WTC11 (cell line): ENCODE measurements at regions not wholly inside any gene's neighbourhood (a gene's known extent, or its start where the extent isn't known, plus 50 kb on each side); places are given as distances from the start of the nearest gene placed in this dataset.

ENCODE experiments used
- ATAC-seq: fragments of 200-7000 bp; cut with Tn5 transposase; 2 replicates; pipeline ENCODE4 v1.10.0; 2021; ENCODE audit warnings: mild to moderate bottlenecking, moderate library complexity
- CTCF ChIA-PET: fragments of 300-600 bp; sonication (Branson Sonifier 250); formaldehyde crosslinking; loops from one replicate; lab custom pipeline; 2021; ENCODE audit warnings: antibody characterized with exemption; lab: Charles Lee
- POLR2A ChIA-PET: fragments of 350-600 bp; sonication (Branson Sonifier 250); formaldehyde crosslinking; loops from one replicate; lab custom pipeline; 2021; ENCODE audit warnings: antibody characterized with exemption; lab: Charles Lee
- DNase-seq: peaks from one replicate; pipeline ENCODE4 v3.0.0; 2021; ENCODE audit warnings: low spot score
- H3K27ac Mint-ChIP-seq: 2 replicates; pipeline ENCODE4 v1.8.0; 2021; ENCODE audit warnings: mixed read lengths
- H3K27me3 Mint-ChIP-seq: 2 replicates; pipeline ENCODE4 v1.8.0; 2021; ENCODE audit warnings: low read depth, mild to moderate bottlenecking, moderate library complexity, mixed read lengths
- H3K36me3 Mint-ChIP-seq: 2 replicates; pipeline ENCODE4 v1.8.0; 2021; ENCODE audit warnings: mixed read lengths
- H3K4me1 Mint-ChIP-seq: 2 replicates; pipeline ENCODE4 v1.8.0; 2022; ENCODE audit warnings: mixed read lengths
- H3K4me3 Mint-ChIP-seq: 2 replicates; pipeline ENCODE4 v1.8.0; 2021; ENCODE audit warnings: mild to moderate bottlenecking, moderate library complexity, mixed read lengths
- H3K9me3 Mint-ChIP-seq: 2 replicates; pipeline ENCODE4 v1.8.0; 2021; ENCODE audit warnings: mixed read lengths
- ATF2 ChIP-seq: sonication (generic); formaldehyde crosslinking; IDR thresholded peaks from 2 replicates; pipeline ENCODE4 v1.8.1; 2022; ENCODE audit warnings: low read depth, missing genetic modification reagents, borderline replicate concordance
- CREM ChIP-seq: sonication (generic); formaldehyde crosslinking; IDR thresholded peaks from 2 replicates; pipeline ENCODE4 v1.8.1; 2022; ENCODE audit warnings: mild to moderate bottlenecking, missing genetic modification reagents, moderate library complexity
- E2F4 ChIP-seq: sonication (generic); formaldehyde crosslinking; IDR thresholded peaks from 2 replicates; pipeline ENCODE4 v1.8.1; 2022; ENCODE audit warnings: low read depth, mild to moderate bottlenecking, moderate library complexity, missing genetic modification reagents, borderline replicate concordance
- E2F5 ChIP-seq: sonication (generic); formaldehyde crosslinking; IDR thresholded peaks from 2 replicates; pipeline ENCODE4 v1.8.1; 2022; ENCODE audit warnings: mild to moderate bottlenecking, moderate library complexity, missing genetic modification reagents
- ESRRA ChIP-seq: sonication (generic); formaldehyde crosslinking; IDR thresholded peaks from 2 replicates; pipeline ENCODE4 v1.8.1; 2022; ENCODE audit warnings: mild to moderate bottlenecking, missing genetic modification reagents, borderline replicate concordance
- FOXJ3 ChIP-seq: sonication (generic); formaldehyde crosslinking; IDR thresholded peaks from 2 replicates; pipeline ENCODE4 v1.9.0; 2021; ENCODE audit warnings: missing genetic modification reagents, mild to moderate bottlenecking, borderline replicate concordance
- HMGXB4 ChIP-seq: sonication (generic); formaldehyde crosslinking; IDR thresholded peaks from 2 replicates; pipeline ENCODE4 v1.8.1; 2023; ENCODE audit warnings: mild to moderate bottlenecking, moderate library complexity, missing genetic modification reagents
- MXD4 ChIP-seq: fragments of 250-450 bp; sonication (Bioruptor Pico); IDR thresholded peaks from 2 replicates; pipeline ENCODE4 v1.8.0; 2021; ENCODE audit warnings: mild to moderate bottlenecking, moderate library complexity, borderline replicate concordance
- NR3C1 ChIP-seq: sonication (generic); formaldehyde crosslinking; conservative IDR thresholded peaks from 2 replicates; pipeline ENCODE4 v1.8.1; 2023; ENCODE audit warnings: low read depth, mild to moderate bottlenecking, missing genetic modification reagents
- SMAD4 ChIP-seq: sonication (generic); formaldehyde crosslinking; IDR thresholded peaks from 2 replicates; pipeline ENCODE4 v1.8.0; 2022; ENCODE audit warnings: mild to moderate bottlenecking, missing genetic modification reagents
- TEAD1 ChIP-seq: sonication (generic); formaldehyde crosslinking; IDR thresholded peaks from 2 replicates; pipeline ENCODE4 v1.8.0; 2022; ENCODE audit warnings: mild to moderate bottlenecking, missing genetic modification reagents
- USF1 ChIP-seq: sonication (generic); formaldehyde crosslinking; IDR thresholded peaks from 2 replicates; pipeline ENCODE4 v1.8.0; 2022; ENCODE audit warnings: mild to moderate bottlenecking, missing genetic modification reagents
- ZNF512 ChIP-seq: sonication (generic); formaldehyde crosslinking; IDR thresholded peaks from 2 replicates; pipeline ENCODE4 v1.8.1; 2022; ENCODE audit warnings: missing genetic modification reagents, borderline replicate concordance

- Mint-ChIP-seq H3K27ac (no peak overlapping the region), H3K36me3 (no peaks in the 10 kb centered on the region), H3K4me1 (peaks cover 6% of the 10 kb centered on the region), H3K9me3 (no peaks in the 10 kb centered on the region), H3K27me3 (no peaks in the 10 kb centered on the region), H3K4me3 (no peak overlapping the region)
- TF ChIP-seq ATF2 (CRISPR knock-in tag) (no peak), CREM (CRISPR knock-in tag) (no peak), HMGXB4 (CRISPR knock-in tag) (no peak), SMAD4 (CRISPR knock-in tag) (no peak), NR3C1 (CRISPR knock-in tag) (no peak), FOXJ3 (no peak), TEAD1 (CRISPR knock-in tag) (no peak), ESRRA (CRISPR knock-in tag) (no peak), USF1 (CRISPR knock-in tag) (no peak), MXD4 (CRISPR knock-in tag) (no peak), E2F5 (CRISPR knock-in tag) (no peak)
- no peak for DNase-seq
- CTCF ChIA-PET = interaction anchor here (1.6 kb wide), 1 partner anchor 10 kb away, joined by 6 read pairs; no protein-coding TSS in a partner anchor
- POLR2A ChIA-PET = no interaction called here
- ATAC-seq = no peak
These were observed 352.2 kb downstream of the CYRIA start for GRCh38 chr2:16313235-16313975.

- H3K27ac Mint-ChIP-seq = no peak overlapping the region
- CTCF ChIA-PET = interaction anchor here (1.6 kb wide), 1 partner anchor 10 kb away, joined by 6 read pairs; no protein-coding TSS in a partner anchor
- no peak overlapping the region for H3K4me3 Mint-ChIP-seq
- H3K36me3 Mint-ChIP-seq = no peaks in the 10 kb centered on the region
- no peak for TF ChIP-seq E2F4 (CRISPR knock-in tag)
- TF ChIP-seq ZNF512 = no peak
- TF ChIP-seq, all 79 proteins: peak for 0
- POLR2A ChIA-PET = no interaction called here
- ATAC-seq (no peak), DNase-seq (no peak)
- no peaks in the 10 kb centered on the region; the same call in 1 of the 2 replicates for H3K4me1 Mint-ChIP-seq
- H3K9me3 Mint-ChIP-seq = no peaks in the 10 kb centered on the region
- H3K27me3 Mint-ChIP-seq = no peaks in the 10 kb centered on the region
These were observed 352.9 kb downstream of the CYRIA start for GRCh38 chr2:16312771-16313170.
